Loucy (cell line): ENCODE measurements at regions not wholly inside any gene's neighbourhood (a gene's known extent, or its start where the extent isn't known, plus 50 kb on each side); places are given as distances from the start of the nearest gene placed in this dataset.

Experiments
- H2AFZ ChIP-seq: fragments of 200-600 bp; sonication (generic); 2 replicates; pipeline ENCODE4 v1.6.0; 2016; ENCODE audit warnings: antibody characterized with exemption, mild to moderate bottlenecking, low read length, moderate library complexity
- H3F3A ChIP-seq: fragments of 200-600 bp; 2 replicates; pipeline ENCODE4 v1.6.0; 2016; ENCODE audit warnings: antibody characterized with exemption, low read depth, mild to moderate bottlenecking
- H3K27me3 ChIP-seq: fragments of 200-600 bp; sonication (generic); 2 replicates; pipeline ENCODE4 v1.6.1; 2014; ENCODE audit warnings: low read length, mild to moderate bottlenecking; ENCODE audit not compliant: insufficient read depth, poor library complexity, severe bottlenecking
- H3K36me3 ChIP-seq: fragments of 200-600 bp; sonication (generic); 2 replicates; pipeline ENCODE4 v1.6.1; 2016; ENCODE audit warnings: low read length; ENCODE audit not compliant: insufficient read depth
- H3K4me1 ChIP-seq: fragments of 200-600 bp; sonication (generic); 2 replicates; pipeline ENCODE4 v1.5.1; 2014; ENCODE audit warnings: low read length, mild to moderate bottlenecking; ENCODE audit not compliant: insufficient read depth, poor library complexity, severe bottlenecking
- H3K4me2 ChIP-seq: fragments of 200-600 bp; sonication (generic); 2 replicates; pipeline ENCODE4 v1.6.0; 2014; ENCODE audit warnings: antibody characterized with exemption, low read length, low read depth, mild to moderate bottlenecking; ENCODE audit not compliant: poor library complexity, severe bottlenecking
- H3K4me3 ChIP-seq: fragments of 200-600 bp; sonication (generic); 2 replicates; pipeline ENCODE4 v1.5.1; 2014; ENCODE audit warnings: low read length, mild to moderate bottlenecking, mixed read lengths; ENCODE audit not compliant: poor library complexity, severe bottlenecking
- H3K79me2 ChIP-seq: fragments of 200-600 bp; sonication (generic); 2 replicates; pipeline ENCODE4 v1.6.1; 2014; ENCODE audit warnings: low read length; ENCODE audit not compliant: insufficient read depth
- H3K9ac ChIP-seq: fragments of 200-600 bp; sonication (generic); 2 replicates; pipeline ENCODE4 v1.6.0; 2014; ENCODE audit warnings: mild to moderate bottlenecking, low read depth, low read length, moderate library complexity; ENCODE audit not compliant: poor library complexity, severe bottlenecking
- H3K9me2 ChIP-seq: fragments of 200-600 bp; sonication (generic); replicated peaks from 2 replicates; pipeline ENCODE4 v1.6.1; 2016; ENCODE audit warnings: low read depth, low read length, mixed read lengths
- H3K9me3 ChIP-seq: fragments of 200-600 bp; sonication (generic); 2 replicates; pipeline ENCODE4 v1.6.1; 2014; ENCODE audit warnings: mild to moderate bottlenecking, antibody characterized with exemption, low read length, low read depth; ENCODE audit not compliant: insufficient read depth
- H4K20me1 ChIP-seq: fragments of 200-600 bp; sonication (generic); 2 replicates; pipeline ENCODE4 v1.6.0; 2014; ENCODE audit warnings: antibody characterized with exemption, low read length, mild to moderate bottlenecking; ENCODE audit not compliant: insufficient read depth, poor library complexity, severe bottlenecking
- CTCF ChIP-seq: fragments of 200-600 bp; sonication (generic); conservative IDR thresholded peaks from 2 replicates; pipeline ENCODE4 v1.5.1; 2014; ENCODE audit warnings: mild to moderate bottlenecking, antibody characterized with exemption, low read length
- EZH2phosphoT487 ChIP-seq: fragments of 200-600 bp; IDR thresholded peaks from 2 replicates; pipeline ENCODE4 v1.6.1; 2018; ENCODE audit warnings: antibody characterized with exemption, mild to moderate bottlenecking, moderate library complexity, borderline replicate concordance

GRCh38 chrX:482702-483203, 96.0 kb upstream of the PPP2R3B start:
- Histone ChIP-seq H3K4me3 (no peak overlapping the region), H3F3A (no peaks in the 10 kb centered on the region), H3K9ac (no peak overlapping the region), H3K79me2 (no peaks in the 10 kb centered on the region), H2AFZ (no peak overlapping the region), H3K27me3 (no peaks in the 10 kb centered on the region), H4K20me1 (no peaks in the 10 kb centered on the region), H3K9me3 (no peaks in the 10 kb centered on the region; the same call in 1 of the 2 replicates), H3K9me2 (no peaks in the 10 kb centered on the region), H3K4me1 (no peaks in the 10 kb centered on the region), H3K4me2 (no peak overlapping the region), H3K36me3 (no peaks in the 10 kb centered on the region)
- TF ChIP-seq EZH2phosphoT487 (no peak), CTCF (no peak)

GRCh38 chrX:485368-485767, 98.7 kb upstream of the PPP2R3B start:
- Histone ChIP-seq H3F3A (no peaks in the 10 kb centered on the region), H3K4me1 (no peaks in the 10 kb centered on the region), H3K4me2 (no peak overlapping the region), H4K20me1 (no peaks in the 10 kb centered on the region), H3K27me3 (no peaks in the 10 kb centered on the region), H3K4me3 (no peak overlapping the region), H3K36me3 (no peaks in the 10 kb centered on the region), H3K79me2 (no peaks in the 10 kb centered on the region), H3K9ac (no peak overlapping the region), H3K9me2 (no peaks in the 10 kb centered on the region), H2AFZ (no peak overlapping the region), H3K9me3 (no peaks in the 10 kb centered on the region; the same call in 1 of the 2 replicates)
- TF ChIP-seq EZH2phosphoT487 (no peak), CTCF (no peak)

- no peak overlapping the region for H3K4me3 ChIP-seq
- H3K9ac ChIP-seq: no peak overlapping the region
- no peak overlapping the region for H3K4me2 ChIP-seq
- H3K36me3 ChIP-seq: no peaks in the 10 kb centered on the region
- no peak overlapping the region for H2AFZ ChIP-seq
- no peaks in the 10 kb centered on the region for H4K20me1 ChIP-seq
- TF ChIP-seq CTCF: no peak
- no peak for TF ChIP-seq EZH2phosphoT487
- no peaks in the 10 kb centered on the region; the same call in 1 of the 2 replicates for H3K9me3 ChIP-seq
- no peaks in the 10 kb centered on the region for H3K4me1 ChIP-seq
- no peaks in the 10 kb centered on the region for H3K9me2 ChIP-seq
- no peaks in the 10 kb centered on the region for H3K79me2 ChIP-seq
- H3F3A ChIP-seq: no peaks in the 10 kb centered on the region
- H3K27me3 ChIP-seq: no peaks in the 10 kb centered on the region
These were observed 99.6 kb upstream of the PPP2R3B start for GRCh38 chrX:486325-486724.
